ENCODE measurements at regions not wholly inside any gene's neighbourhood (a gene's known extent, or its start where the extent isn't known, plus 50 kb on each side); places are given as distances from the start of the nearest gene placed in this dataset.
"Not testable (repeated sequence)": the region's sequence is repeated elsewhere in the genome, so short reads cannot be mapped to it uniquely, and the experiment has no call there.

DNA sequence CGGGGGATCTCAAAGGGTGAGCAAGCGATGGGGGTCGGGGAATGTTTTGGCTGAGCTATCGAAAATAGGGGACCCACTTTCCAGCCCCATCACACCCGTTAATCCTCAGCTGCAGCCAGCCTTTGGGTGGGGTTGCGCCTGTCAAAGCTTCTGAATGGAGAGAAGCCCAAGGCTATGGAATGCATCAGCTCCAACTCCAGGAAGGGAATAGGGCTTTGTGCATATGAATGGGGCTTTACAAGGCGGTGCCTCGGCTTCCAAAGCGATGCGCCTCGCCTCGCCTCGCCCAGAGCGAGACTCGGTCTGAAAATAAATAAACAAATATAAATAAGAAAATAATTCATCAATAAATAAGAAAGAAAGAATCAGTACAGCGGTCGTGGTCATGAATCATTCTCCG lies 751.4 kb upstream of the DEFB115 start:
- no peak for DNase-seq (ENCODE audit: extremely low read depth in 1 of 2, low read depth in 1 of 2)

DNA sequence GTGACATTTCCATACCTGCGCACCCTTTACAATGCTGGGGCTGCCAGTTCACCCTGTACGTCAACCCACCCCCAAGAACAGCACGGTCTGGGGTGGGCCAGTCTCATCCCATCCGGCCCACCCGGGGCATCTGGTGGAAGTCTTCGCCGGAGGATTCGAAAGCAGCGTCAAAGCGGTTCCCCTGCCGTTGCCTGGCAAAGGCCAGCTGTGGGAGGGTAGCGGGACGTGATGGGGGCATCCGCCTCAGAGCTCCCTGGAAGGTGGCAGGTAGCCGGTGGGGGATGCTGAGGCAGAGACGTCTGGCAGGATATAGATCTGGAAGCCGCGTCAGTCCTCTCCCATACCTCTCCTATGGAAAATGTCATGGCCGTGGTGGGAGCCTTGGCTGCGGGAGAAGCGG lies 749.1 kb upstream of the DEFB115 start:
- DNase-seq (ENCODE audit: extremely low read depth in 1 of 2, low read depth in 1 of 2): not testable (repeated sequence)

DNA sequence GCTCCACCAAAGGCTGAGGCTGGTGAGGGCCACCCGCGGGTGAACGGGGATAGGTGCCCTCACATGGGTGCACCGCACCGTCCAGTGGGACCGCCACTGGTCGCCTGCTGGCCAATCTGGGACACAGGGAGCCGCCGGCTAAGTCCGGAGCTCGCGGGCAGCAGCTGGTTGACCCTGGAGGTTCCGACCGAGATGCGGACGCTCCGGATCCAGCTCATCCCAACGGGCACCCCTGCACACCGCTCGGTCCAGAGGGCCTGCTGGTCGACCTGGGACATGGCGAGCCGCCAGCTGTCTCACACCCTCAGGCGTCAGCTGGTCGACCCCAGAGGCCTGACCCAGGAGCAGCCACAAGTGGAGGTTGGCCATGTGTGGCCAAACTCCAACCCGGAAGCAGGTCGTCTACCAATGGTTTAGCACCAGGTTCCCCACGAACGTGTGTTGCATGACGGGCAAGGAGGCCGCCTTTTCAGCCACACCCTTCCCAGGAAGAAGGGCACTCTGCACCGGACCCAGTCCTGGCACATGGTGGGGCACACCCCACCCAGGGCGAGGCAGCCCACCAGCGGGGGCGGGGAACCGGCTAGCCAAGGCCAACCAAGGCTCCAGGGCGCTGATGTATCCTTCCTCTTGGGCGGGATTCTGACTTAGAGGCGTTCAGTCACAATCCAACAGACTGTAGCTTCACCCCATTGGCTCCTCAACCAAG lies 746.0 kb upstream of the DEFB115 start:
- DNase-seq (ENCODE audit: extremely low read depth in 1 of 2, low read depth in 1 of 2): no peak

DNA sequence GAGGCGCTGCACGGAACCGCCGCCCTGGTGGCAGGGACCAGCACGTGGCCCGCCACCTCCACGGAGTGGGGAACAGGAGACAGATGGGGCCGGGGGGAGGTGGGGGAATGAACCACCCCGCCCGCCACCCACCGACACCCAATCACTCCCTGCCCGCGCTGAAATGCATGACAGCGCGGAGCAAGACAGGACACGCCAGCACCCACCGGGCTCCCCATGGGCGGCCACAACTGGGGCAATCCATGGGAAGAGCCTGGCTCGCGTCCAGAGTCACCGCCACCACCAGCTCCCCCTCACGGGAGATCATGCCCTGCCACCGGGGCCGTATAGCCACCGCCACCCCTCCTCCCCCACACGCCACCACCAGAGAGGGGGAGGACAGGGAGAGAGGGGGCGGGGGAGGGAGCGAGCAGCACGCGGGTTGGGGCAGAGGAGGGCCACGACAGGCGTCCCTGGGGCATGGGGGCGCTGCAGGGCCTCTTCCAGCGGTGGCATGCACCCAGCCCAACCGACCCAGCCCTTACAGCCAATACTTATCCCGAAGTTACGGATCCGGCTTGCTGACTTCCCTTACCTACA lies 744.3 kb upstream of the DEFB115 start:
- DNase-seq (ENCODE audit: extremely low read depth in 1 of 2, low read depth in 1 of 2): no peak

DNA sequence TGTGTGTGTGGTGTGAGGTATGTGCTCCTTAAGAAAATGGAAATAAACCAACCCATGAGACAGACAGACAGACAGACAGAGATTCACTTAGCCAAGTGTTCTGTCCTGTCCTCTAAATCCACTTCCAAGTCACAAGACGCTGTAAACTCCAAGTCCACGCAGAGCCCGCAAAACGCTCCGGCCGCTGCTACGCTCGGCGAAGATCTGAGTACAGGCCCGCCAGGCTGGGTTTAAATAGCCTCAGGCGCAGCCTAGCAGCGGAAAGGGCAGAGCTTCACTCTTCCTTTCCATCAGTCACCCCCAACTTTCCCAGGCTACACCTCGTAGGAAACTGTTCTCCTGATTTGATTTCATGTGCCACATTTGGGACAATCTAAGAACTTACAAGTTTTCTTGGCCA lies 741.5 kb upstream of the DEFB115 start:
- not testable (repeated sequence) for DNase-seq (ENCODE audit: extremely low read depth in 1 of 2, low read depth in 1 of 2)

DNA sequence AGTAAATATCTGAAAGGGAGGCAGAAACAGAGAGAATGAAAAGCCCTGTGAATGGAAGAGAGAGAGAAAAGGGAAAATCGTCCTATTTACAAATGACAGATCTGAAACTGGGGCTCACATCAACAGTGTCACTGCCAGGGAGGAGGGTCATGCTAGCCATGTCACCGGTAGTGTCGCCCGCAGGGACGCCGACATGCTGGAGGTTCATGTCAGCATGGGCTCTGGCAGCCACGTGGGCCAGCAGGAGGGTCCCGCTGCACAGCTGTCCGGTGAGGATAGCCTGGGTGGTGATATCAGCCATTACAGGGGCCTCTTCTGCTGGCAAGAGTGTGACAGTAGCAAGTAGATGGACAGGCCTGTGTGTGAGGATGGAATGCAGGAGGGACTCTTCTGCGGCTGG lies 738.6 kb upstream of the DEFB115 start:
- DNase-seq (ENCODE audit: extremely low read depth in 1 of 2, low read depth in 1 of 2): not testable (repeated sequence)

DNA sequence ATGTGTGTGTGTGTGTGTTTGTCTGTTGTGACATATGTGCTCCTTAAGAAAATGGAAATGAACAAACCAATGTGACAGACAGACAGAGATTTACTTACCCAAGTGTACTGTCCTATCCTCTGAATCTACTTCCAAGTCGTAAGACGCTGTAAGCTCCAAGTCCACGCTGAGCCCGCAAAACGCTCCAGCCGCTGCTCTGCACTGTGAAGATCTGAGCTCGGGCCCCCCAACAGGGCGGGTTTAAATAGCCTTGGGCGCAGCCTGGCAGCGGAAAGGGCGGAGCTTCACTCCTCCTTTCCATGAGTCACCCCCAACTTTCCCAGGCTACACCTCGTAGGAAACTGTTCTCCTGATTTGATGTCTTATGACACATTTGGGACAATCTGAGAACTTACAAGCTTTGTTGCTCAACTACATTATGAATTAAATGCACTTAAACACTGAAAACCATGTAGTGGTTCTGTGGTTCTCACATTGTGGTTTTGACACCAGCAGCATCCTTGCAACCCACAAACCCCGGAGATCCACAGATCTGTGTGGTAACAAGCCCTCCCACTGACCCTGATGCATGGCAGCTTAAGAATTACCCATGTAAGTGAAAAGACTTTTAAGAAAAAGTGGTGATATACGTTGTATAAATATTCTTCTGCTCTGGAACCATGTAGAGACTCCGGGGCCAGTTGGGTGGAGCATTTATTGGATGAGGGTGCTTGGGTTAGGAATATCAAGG lies 735.6 kb upstream of the DEFB115 start:
- not testable (repeated sequence) for DNase-seq (ENCODE audit: extremely low read depth in 1 of 2, low read depth in 1 of 2)

DNA sequence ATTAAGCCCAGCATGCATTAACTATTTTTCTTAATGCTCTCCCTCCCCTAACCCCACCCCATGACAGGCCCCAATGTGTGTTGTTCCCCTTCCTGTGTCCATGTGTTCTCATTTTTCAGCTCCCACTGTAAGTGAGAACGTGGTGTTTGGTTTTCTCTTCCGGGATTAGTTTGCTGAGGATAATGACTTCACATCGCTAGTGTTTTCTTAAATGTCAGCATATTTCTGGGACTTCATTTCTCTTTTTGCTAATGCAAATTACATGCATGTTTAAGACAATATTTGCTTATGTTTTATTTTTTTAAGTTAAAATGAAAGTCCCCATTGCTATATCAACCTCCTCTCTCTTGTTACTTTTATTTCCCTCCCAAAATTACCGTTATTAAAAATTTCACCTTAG lies 733.3 kb upstream of the DEFB115 start:
- DNase-seq (ENCODE audit: extremely low read depth in 1 of 2, low read depth in 1 of 2): not testable (repeated sequence)

DNA sequence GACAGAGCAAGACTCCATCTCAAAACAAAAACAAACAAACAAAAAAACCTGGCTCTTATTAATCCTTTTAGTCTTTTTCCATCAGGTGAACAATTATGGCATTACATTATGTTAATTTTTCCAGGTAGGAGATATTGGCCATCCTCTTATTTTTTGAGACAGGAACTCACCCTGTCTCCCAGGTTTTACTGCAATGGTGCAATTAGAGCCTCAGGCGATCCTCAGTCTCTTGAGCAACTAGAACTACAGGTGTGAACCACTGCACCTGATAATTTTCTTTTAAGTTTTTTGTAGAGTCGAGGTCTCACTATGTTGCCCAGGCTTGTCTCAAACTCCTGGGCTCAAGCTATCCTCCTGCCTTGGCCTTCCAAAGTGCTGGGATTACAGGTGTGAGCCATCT lies 732.7 kb upstream of the DEFB115 start:
- DNase-seq (ENCODE audit: extremely low read depth in 1 of 2, low read depth in 1 of 2): not testable (repeated sequence)

DNA sequence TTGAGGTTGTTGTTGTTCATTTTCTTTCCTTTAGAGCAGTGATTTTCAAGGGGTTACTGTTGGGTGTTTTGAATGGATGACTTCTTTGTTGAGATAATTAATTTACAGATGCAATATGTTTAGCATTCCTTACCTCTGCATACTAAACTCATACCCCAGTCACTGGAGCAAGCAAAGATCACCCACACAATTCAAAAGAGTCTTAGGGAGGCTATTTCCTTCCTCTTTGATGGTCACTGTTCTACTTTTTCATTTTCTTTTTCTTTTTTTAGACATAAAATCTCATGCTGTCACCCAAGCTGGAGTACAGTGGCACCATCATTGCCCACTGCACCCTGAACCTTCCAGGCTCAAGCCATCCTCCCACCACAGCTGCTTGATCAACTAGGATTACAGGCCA lies 723.8 kb upstream of the DEFB115 start:
- not testable (repeated sequence) for DNase-seq (ENCODE audit: extremely low read depth in 1 of 2, low read depth in 1 of 2)

DNA sequence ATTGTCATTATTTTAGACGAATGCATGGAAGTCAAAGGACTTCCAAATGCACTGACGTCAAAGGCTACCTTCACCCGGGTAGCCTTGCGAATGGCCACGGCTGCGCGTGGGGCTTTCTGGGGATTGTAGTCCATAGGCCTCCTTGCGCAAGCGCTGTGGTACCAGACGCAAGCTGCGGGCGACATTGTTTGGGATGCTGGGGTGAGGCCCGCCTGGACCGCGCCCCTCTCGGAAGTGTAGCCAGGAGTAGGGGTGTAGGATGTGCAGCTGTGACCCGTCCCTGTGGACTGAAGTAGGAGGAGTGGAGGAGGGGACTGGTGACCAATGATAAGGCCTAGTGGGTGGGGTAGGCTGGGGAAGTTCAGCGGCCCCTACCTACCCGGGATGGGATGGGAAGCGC lies 720.0 kb upstream of the DEFB115 start:
- not testable (repeated sequence) for DNase-seq (ENCODE audit: extremely low read depth in 1 of 2, low read depth in 1 of 2)

DNA sequence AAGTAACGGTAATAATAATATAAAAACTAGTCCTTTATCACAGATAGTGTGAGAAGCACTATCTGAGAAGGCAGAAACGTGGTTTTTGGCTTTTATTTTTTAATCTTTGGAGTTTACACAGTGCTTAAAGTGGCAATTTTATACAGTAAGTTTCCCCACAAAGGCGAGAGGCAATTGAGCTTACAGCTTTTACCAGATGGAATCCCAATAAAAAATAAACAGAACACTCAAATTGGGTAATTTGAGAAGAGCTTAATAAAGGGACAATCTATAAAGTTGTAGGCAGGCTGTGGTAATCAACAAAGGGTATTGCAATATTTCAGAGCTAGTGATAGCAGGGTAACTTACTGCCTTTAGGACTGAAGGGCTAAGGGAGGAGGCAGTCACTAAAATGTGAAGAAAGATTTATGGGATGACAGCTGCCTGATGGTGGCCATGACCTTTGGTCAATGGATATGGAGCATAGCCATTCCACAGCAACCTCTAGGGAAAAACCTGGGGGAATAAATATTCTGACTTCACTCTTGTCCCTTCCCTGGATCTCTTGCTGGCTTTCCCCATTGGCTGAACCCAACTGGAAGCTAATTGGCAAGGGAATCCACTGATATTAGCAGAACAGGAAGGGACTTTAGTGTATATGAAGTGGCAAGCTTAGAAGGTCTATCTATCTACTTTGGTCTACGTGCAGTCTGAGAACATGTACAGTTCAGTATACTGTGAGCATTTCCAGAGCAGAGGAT lies 717.0 kb upstream of the DEFB115 start:
- DNase-seq (ENCODE audit: extremely low read depth in 1 of 2, low read depth in 1 of 2): not testable (repeated sequence)

DNA sequence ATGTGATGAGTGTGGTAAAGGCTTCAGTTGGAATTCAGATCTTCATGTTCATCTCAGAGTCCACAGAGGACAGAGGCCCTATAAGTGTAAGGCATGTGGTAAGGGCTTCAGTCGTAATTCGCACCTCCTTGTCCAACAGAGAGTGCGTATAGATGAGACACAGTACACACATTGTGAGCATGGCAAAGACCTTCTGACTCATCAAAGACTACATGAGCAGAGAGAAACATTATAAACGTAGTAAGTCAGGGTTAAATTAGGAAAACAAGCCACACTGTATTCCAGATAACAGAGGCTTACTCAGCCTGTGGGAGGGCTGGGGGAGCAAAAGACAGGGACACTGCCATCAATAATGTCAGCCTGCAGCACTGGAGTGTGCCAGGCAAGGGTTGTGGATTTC lies 706.2 kb upstream of the DEFB115 start:
- not testable (repeated sequence) for DNase-seq (ENCODE audit: extremely low read depth in 1 of 2, low read depth in 1 of 2)

DNA sequence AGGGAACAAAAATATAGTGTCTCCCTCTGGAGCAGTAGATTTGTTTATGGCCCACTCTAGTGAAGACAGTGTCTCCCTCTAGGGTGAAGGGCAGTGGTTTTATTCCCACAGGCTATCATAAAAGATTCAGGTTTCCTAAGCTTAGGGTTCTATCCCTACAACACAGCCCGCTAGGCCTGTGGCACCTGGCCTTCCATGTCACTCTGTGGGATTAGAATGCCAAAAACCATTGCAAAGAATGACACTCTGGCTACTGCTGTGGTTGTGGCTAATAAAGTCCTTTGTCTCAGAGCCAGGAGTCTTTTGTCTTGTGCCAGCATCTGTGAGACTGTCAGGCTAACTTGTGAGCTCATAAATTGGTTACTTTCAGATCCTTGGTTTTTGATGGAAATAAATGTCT lies 700.7 kb upstream of the DEFB115 start:
- not testable (repeated sequence) for DNase-seq (ENCODE audit: extremely low read depth in 1 of 2, low read depth in 1 of 2)

DNA sequence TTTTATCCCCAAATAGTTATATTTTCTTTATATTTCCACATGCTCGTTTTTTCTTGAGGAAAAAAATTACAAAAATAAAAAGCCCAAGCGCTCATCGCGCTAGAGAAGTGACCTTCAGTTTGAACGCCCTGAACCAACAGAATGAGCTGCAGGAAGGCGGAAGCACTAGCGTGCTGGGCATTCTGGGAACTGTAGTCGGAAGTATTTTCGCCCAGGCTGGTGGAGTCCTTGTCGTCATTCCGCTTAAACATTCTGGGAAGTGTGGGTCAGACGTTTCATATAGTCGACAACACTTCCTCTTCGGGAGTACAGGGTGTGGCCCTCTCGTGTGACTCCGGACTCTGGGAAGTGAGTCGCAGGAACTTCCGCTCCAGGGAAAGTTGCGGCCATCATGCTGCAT lies 692.4 kb upstream of the DEFB115 start:
- not testable (repeated sequence) for DNase-seq (ENCODE audit: extremely low read depth in 1 of 2, low read depth in 1 of 2)

DNA sequence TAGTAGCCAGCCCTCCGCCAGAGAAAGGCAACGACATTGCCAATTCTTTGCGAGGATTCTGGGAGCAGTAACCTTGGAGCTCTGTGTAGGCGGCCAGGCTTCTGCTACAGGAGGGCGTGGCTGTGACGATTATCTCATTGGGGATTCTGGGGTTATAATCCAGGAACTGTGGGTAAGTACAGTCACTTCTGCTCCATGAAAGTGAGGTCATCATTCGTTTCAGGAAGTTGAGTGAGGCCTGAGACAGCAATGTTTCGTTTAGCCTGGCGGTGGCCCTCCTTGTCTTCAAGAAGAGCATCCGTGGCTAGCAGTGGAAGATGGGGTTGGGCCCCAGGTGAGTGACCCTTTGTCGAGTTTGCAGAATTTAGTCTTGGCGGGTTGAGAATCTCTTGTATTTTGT lies 687.6 kb upstream of the DEFB115 start:
- DNase-seq (ENCODE audit: extremely low read depth in 1 of 2, low read depth in 1 of 2): not testable (repeated sequence)

DNA sequence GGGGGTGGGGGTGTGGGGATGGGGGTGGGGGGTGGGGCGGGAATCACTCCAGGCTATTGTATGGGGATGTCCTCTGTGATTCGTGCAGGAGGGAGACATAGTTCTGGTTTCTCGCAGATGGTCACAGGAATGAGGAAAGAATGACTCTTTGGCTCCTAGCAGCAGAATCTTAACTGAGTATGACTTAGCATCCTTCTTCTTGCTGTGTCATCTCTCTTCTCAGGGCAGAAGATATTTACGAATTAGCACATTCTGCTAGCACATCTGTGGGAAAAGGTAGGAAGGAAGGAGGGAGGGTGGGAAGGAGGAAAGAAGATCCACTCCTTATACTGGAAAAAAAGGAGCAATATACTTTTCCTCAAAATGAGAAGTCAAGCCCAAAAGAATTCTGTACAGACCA lies 686.8 kb upstream of the DEFB115 start:
- not testable (repeated sequence) for DNase-seq (ENCODE audit: extremely low read depth in 1 of 2, low read depth in 1 of 2)

DNA sequence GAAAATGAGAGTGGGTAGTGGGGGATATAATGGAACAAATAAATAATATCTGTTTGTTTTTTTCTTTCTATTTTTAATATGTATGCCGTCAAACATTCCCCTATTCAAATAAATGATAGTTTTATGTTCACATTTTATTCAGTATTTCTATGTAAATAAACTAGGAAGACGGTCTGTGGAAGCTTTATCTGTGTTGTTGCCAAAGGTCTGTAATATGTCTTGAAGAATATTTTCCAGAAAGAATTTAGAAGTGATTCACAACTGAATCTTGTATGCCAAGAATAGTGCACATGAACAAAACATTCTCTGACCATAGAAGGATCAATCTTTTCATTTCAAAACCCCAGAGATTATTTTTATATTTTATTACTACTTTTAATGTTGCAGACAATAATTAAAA lies 683.1 kb upstream of the DEFB115 start:
- DNase-seq (ENCODE audit: extremely low read depth in 1 of 2, low read depth in 1 of 2): not testable (repeated sequence)

DNA sequence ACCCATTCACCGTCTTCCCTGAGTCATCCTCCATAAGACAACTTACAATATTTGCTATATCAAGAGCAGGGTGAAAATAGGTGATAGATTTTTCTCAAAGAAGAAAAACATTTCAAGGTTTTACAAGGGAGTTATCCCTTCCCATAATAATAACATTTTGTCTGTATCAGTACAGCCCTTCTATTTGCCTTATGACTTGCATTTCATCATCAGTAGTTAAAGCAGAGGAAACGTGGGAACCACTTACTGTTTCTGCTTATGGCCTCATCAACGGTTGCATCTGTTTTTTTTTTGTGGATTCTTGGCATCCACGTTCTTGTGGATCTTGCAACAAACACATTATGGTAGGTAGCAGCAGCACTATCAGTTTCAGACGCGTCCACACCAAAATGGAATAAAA lies 678.4 kb upstream of the DEFB115 start:
- DNase-seq (ENCODE audit: extremely low read depth in 1 of 2, low read depth in 1 of 2): not testable (repeated sequence)

DNA sequence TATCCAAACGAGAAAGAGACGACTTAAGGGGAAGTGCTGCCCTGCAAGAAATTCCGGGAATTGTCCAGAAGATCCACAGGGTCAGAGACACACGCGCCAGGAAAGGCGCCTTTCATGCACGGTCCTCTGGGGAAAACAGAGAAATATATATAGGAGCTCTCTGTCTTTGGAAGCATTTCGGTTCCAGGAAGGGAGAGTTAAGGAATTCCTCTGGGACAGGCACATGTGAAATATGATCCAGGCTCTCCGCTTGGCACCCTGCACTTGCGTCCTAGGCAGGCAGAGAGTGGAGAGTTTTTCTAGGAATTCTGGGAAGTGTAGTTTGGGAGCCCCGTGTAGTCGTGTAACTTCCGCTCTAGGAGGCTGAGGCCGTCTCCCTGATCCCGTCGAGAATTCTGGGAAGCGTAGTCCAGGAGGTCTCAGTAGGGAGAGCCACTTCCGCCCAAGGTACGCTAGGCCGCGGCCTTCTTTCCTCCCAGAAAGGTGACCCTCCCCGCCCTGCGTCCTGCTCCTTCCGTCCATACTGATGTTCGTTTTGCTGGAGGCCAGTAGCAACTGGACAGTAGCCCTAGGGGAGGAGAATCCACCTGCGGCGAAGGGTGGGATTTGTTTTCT lies 677.5 kb upstream of the DEFB115 start:
- DNase-seq (ENCODE audit: extremely low read depth in 1 of 2, low read depth in 1 of 2): not testable (repeated sequence)

DNA sequence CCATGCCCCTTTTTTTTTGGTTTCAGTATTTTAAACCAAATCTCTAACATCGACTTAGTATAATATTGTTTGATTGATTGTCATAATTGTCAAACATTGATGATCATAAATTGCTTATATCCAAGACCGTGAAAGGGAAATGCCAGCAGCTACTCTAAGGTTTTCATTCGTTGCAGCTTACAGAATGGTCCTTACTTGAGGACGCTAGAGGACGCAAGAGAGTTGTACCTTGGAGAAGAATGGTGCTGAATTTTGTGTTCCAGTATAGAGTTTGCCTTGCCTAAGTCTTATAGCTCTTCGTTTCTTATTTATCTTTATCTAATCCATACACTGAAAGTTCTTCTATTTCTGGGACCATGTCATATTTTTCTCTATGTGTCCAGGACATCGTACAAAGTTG lies 675.6 kb upstream of the DEFB115 start:
- not testable (repeated sequence) for DNase-seq (ENCODE audit: extremely low read depth in 1 of 2, low read depth in 1 of 2)

Measured in stimulated activated CD8-positive, alpha-beta memory T cell treated with anti-CD3 and anti-CD28 coated beads, Interleukin-7, amount 100 ng/mL, for 48 hours (primary cell).